HEK293 (cell line): ENCODE measurements at regions not wholly inside any gene's neighbourhood (a gene's known extent, or its start where the extent isn't known, plus 50 kb on each side); places are given as distances from the start of the nearest gene placed in this dataset.

Experiments used
- CTCF ChIA-PET: fragments of 350-600 bp; formaldehyde crosslinking; extraction: SDS; loops from one replicate; lab custom pipeline; 2021; ENCODE audit warnings: antibody characterized with exemption; lab: Yijun Ruan, JAX
- POLR2A ChIA-PET: fragments of 300-600 bp; formaldehyde crosslinking; extraction: SDS; loops from one replicate; lab custom pipeline; 2020; ENCODE audit warnings: antibody characterized with exemption, inconsistent platforms; lab: Yijun Ruan, JAX
- H3K27ac ChIP-seq: fragments of 200-500 bp; sonication (Bioruptor generic); 2 replicates; pipeline ENCODE4 v1.5.1; 2014; ENCODE audit warnings: low read depth, low read length, control low read depth, inconsistent platforms; ENCODE audit errors: extremely low read depth
- H3K36me3 ChIP-seq, 2 experiments: fragments of 200-500 bp in 1 of 2; sonication (Bioruptor generic) in 1 of 2; 1 replicate in 1 of 2; 2 replicates in 1 of 2; pipeline ENCODE4 v1.5.1; 2014 to 2017; ENCODE audit warnings: inconsistent platforms in 2 of 2, low read length in 2 of 2; ENCODE audit not compliant: control insufficient read depth in 2 of 2, insufficient read depth in 1 of 2
- H3K4me1 ChIP-seq: fragments of 200-500 bp; sonication (Bioruptor generic); 2 replicates; pipeline ENCODE4 v1.5.1; 2014; ENCODE audit warnings: mild to moderate bottlenecking, low read length, inconsistent platforms; ENCODE audit not compliant: control insufficient read depth, insufficient read depth
- H3K4me3 ChIP-seq: 2 replicates; pipeline ENCODE4 v1.5.1; 2011; ENCODE audit warnings: low read depth, mild to moderate bottlenecking, control low read depth, low read length, moderate library complexity
- H3K9me3 ChIP-seq: fragments of 200-500 bp; sonication (Bioruptor generic); 2 replicates; pipeline ENCODE4 v1.5.1; 2014; ENCODE audit warnings: low read depth, low read length, inconsistent platforms; ENCODE audit not compliant: control insufficient read depth, insufficient read depth
- EGR2 ChIP-seq: fragments of 450-650 bp; formaldehyde crosslinking; IDR thresholded peaks from 2 replicates; pipeline ENCODE4 v1.5.1; 2016; ENCODE audit warnings: low read depth, missing biosample characterization, missing genetic modification characterization
- ELK4 ChIP-seq: IDR thresholded peaks from 2 replicates; pipeline ENCODE4 v1.6.1; 2011; ENCODE audit warnings: mild to moderate bottlenecking, low read depth, low read length, borderline replicate concordance
- HOXD13 ChIP-seq: sonication (generic); formaldehyde crosslinking; IDR thresholded peaks from 2 replicates; pipeline ENCODE4 v1.8.0; 2022; ENCODE audit warnings: missing genetic modification reagents, borderline replicate concordance
- OVOL3 ChIP-seq: fragments of 450-650 bp; formaldehyde crosslinking; IDR thresholded peaks from 2 replicates; pipeline ENCODE4 v1.5.1; 2016; ENCODE audit warnings: missing biosample characterization, missing genetic modification characterization
- RBAK ChIP-seq: fragments of 450-650 bp; formaldehyde crosslinking; IDR thresholded peaks from 2 replicates; pipeline ENCODE4 v1.5.1; 2016; ENCODE audit warnings: missing biosample characterization, missing genetic modification characterization
- TSHZ1 ChIP-seq: fragments of 450-650 bp; formaldehyde crosslinking; IDR thresholded peaks from 2 replicates; pipeline ENCODE4 v1.5.1; 2016; ENCODE audit warnings: missing biosample characterization, missing genetic modification characterization, borderline replicate concordance
- ZBTB26 ChIP-seq: fragments of 450-650 bp; formaldehyde crosslinking; optimal IDR thresholded peaks from 2 replicates; pipeline ENCODE3; 2016; ENCODE audit warnings: missing biosample characterization, mild to moderate bottlenecking, missing genetic modification characterization
- ZBTB6 ChIP-seq: fragments of 450-650 bp; formaldehyde crosslinking; IDR thresholded peaks from 2 replicates; pipeline ENCODE4 v1.5.1; 2017; ENCODE audit warnings: missing biosample characterization, missing genetic modification characterization
- ZEB2 ChIP-seq: fragments of 450-650 bp; formaldehyde crosslinking; IDR thresholded peaks from 2 replicates; pipeline ENCODE4 v1.5.1; 2016; ENCODE audit warnings: missing biosample characterization, missing genetic modification characterization
- ZNF184 ChIP-seq: fragments of 450-650 bp; IDR thresholded peaks from 2 replicates; pipeline ENCODE4 v1.5.1; 2018; ENCODE audit warnings: missing biosample characterization, mild to moderate bottlenecking, missing genetic modification characterization
- ZNF19 ChIP-seq: fragments of 450-650 bp; formaldehyde crosslinking; IDR thresholded peaks from 2 replicates; pipeline ENCODE4; 2016; ENCODE audit warnings: missing biosample characterization, missing genetic modification characterization, low read depth
- ZNF341 ChIP-seq: fragments of 450-650 bp; formaldehyde crosslinking; IDR thresholded peaks from 2 replicates; pipeline ENCODE4; 2016; ENCODE audit warnings: low read depth, missing biosample characterization, missing genetic modification characterization
- ZNF416 ChIP-seq: fragments of 450-650 bp; formaldehyde crosslinking; IDR thresholded peaks from 2 replicates; pipeline ENCODE4 v1.5.1; 2016; ENCODE audit warnings: missing biosample characterization, missing genetic modification characterization
- ZNF488 ChIP-seq: fragments of 450-650 bp; formaldehyde crosslinking; IDR thresholded peaks from 2 replicates; pipeline ENCODE4 v1.5.1; 2016; ENCODE audit warnings: missing biosample characterization, missing genetic modification characterization
- ZNF707 ChIP-seq: fragments of 450-650 bp; formaldehyde crosslinking; IDR thresholded peaks from 2 replicates; pipeline ENCODE4 v1.5.1; 2016; ENCODE audit warnings: missing biosample characterization, missing genetic modification characterization
- ZNF777 ChIP-seq: fragments of 450-650 bp; formaldehyde crosslinking; IDR thresholded peaks from 2 replicates; pipeline ENCODE4 v1.5.1; 2017; ENCODE audit warnings: missing biosample characterization, missing genetic modification characterization, borderline replicate concordance
- ZNF837 ChIP-seq: fragments of 450-650 bp; formaldehyde crosslinking; IDR thresholded peaks from 2 replicates; pipeline ENCODE4 v1.5.1; 2016; ENCODE audit warnings: missing biosample characterization, missing genetic modification characterization
- TF ChIP-seq, protein P1 (sequence below): fragments of 450-650 bp; formaldehyde crosslinking; IDR thresholded peaks from 2 replicates; pipeline ENCODE4 v1.5.1; 2016; ENCODE audit warnings: missing biosample characterization, missing genetic modification characterization
- TF ChIP-seq, protein P2 (sequence below): fragments of 450-650 bp; IDR thresholded peaks from 2 replicates; pipeline ENCODE4 v1.5.1; 2018; ENCODE audit warnings: missing biosample characterization, mild to moderate bottlenecking, missing genetic modification characterization
- TF ChIP-seq, protein P3 (sequence below): fragments of 450-650 bp; formaldehyde crosslinking; IDR thresholded peaks from 2 replicates; pipeline ENCODE4 v1.5.1; 2016; ENCODE audit warnings: missing biosample characterization, missing genetic modification characterization

GRCh38 chr15:95471690-95472086 is 858.8 kb upstream of the NR2F2 start:
- no peaks in the 10 kb centered on the region for H3K4me1 ChIP-seq
- no peak overlapping the region for H3K4me3 ChIP-seq
- ChIA-PET CTCF (no interaction called here), POLR2A (no interaction called here)
- no peaks in the 10 kb centered on the region for H3K9me3 ChIP-seq
- no peak overlapping the region for H3K27ac ChIP-seq
- H3K36me3 ChIP-seq: no peaks in the 10 kb centered on the region
- TF ChIP-seq RBAK (tag by site-specific recombination): no peak
- no peak for TF ChIP-seq ZNF19
- TF ChIP-seq, protein P1, sequence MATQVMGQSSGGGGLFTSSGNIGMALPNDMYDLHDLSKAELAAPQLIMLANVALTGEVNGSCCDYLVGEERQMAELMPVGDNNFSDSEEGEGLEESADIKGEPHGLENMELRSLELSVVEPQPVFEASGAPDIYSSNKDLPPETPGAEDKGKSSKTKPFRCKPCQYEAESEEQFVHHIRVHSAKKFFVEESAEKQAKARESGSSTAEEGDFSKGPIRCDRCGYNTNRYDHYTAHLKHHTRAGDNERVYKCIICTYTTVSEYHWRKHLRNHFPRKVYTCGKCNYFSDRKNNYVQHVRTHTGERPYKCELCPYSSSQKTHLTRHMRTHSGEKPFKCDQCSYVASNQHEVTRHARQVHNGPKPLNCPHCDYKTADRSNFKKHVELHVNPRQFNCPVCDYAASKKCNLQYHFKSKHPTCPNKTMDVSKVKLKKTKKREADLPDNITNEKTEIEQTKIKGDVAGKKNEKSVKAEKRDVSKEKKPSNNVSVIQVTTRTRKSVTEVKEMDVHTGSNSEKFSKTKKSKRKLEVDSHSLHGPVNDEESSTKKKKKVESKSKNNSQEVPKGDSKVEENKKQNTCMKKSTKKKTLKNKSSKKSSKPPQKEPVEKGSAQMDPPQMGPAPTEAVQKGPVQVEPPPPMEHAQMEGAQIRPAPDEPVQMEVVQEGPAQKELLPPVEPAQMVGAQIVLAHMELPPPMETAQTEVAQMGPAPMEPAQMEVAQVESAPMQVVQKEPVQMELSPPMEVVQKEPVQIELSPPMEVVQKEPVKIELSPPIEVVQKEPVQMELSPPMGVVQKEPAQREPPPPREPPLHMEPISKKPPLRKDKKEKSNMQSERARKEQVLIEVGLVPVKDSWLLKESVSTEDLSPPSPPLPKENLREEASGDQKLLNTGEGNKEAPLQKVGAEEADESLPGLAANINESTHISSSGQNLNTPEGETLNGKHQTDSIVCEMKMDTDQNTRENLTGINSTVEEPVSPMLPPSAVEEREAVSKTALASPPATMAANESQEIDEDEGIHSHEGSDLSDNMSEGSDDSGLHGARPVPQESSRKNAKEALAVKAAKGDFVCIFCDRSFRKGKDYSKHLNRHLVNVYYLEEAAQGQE (tag by site-specific recombination): no peak
- no peak for TF ChIP-seq ZNF707
- TF ChIP-seq, protein P2, sequence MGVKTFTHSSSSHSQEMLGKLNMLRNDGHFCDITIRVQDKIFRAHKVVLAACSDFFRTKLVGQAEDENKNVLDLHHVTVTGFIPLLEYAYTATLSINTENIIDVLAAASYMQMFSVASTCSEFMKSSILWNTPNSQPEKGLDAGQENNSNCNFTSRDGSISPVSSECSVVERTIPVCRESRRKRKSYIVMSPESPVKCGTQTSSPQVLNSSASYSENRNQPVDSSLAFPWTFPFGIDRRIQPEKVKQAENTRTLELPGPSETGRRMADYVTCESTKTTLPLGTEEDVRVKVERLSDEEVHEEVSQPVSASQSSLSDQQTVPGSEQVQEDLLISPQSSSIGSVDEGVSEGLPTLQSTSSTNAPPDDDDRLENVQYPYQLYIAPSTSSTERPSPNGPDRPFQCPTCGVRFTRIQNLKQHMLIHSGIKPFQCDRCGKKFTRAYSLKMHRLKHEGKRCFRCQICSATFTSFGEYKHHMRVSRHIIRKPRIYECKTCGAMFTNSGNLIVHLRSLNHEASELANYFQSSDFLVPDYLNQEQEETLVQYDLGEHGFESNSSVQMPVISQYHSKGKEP: no peak
- TF ChIP-seq ELK4: no peak
- no peak for TF ChIP-seq ZNF488 (tag by site-specific recombination)
- TF ChIP-seq ZBTB26 (tag by site-specific recombination): no peak
- no peak for TF ChIP-seq ZNF341 (tag by site-specific recombination)
- TF ChIP-seq ZNF777: no peak
- no peak for TF ChIP-seq ZBTB6 (tag by site-specific recombination)
- no peak for TF ChIP-seq ZEB2 (tag by site-specific recombination)
- no peak for TF ChIP-seq ZNF837 (tag by site-specific recombination)
- no peak for TF ChIP-seq TSHZ1
- TF ChIP-seq EGR2: no peak
- TF ChIP-seq ZNF416 (tag by site-specific recombination): no peak
- TF ChIP-seq, protein P3, sequence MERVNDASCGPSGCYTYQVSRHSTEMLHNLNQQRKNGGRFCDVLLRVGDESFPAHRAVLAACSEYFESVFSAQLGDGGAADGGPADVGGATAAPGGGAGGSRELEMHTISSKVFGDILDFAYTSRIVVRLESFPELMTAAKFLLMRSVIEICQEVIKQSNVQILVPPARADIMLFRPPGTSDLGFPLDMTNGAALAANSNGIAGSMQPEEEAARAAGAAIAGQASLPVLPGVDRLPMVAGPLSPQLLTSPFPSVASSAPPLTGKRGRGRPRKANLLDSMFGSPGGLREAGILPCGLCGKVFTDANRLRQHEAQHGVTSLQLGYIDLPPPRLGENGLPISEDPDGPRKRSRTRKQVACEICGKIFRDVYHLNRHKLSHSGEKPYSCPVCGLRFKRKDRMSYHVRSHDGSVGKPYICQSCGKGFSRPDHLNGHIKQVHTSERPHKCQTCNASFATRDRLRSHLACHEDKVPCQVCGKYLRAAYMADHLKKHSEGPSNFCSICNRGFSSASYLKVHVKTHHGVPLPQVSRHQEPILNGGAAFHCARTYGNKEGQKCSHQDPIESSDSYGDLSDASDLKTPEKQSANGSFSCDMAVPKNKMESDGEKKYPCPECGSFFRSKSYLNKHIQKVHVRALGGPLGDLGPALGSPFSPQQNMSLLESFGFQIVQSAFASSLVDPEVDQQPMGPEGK (tag by site-specific recombination): no peak
- TF ChIP-seq ZNF184 (tag by site-specific recombination): no peak
- no peak for TF ChIP-seq HOXD13 (CRISPR knock-in tag)
- no peak for TF ChIP-seq OVOL3 (tag by site-specific recombination)
